ENCODE measurements at regions not wholly inside any gene's neighbourhood (a gene's known extent, or its start where the extent isn't known, plus 50 kb on each side); places are given as distances from the start of the nearest gene placed in this dataset.

DNA sequence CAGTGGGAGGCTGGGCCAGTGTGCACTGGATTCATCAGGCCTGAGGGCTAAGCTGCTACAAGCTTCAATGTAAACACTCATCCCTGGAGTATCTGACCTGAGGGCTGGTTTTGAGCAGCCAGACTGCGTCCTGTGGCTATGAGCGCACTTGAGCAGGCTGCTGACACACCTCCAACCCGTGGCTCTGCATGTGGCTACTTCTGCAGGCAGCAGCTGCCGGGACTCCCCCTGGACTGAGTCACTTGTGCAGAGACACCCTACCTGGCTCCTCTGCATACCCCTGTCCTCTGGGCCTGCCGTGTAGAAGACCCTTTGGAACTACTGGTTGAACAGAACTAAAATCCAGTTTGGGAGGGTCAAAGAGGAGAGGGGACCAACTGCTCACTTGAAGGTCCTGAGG lies 172.0 kb downstream of the SCP2D1 start:
- no peak for DNase-seq
- peaks cover 1% of the 10 kb centered on the region for H3K27me3 Mint-ChIP-seq (ENCODE audit: unreplicated experiment)
- no peak overlapping the region for H3K27ac Mint-ChIP-seq (ENCODE audit: unreplicated experiment)
- no peaks in the 10 kb centered on the region for H3K4me1 Mint-ChIP-seq (ENCODE audit: low read depth, unreplicated experiment)
- TF ChIP-seq, protein P1, sequence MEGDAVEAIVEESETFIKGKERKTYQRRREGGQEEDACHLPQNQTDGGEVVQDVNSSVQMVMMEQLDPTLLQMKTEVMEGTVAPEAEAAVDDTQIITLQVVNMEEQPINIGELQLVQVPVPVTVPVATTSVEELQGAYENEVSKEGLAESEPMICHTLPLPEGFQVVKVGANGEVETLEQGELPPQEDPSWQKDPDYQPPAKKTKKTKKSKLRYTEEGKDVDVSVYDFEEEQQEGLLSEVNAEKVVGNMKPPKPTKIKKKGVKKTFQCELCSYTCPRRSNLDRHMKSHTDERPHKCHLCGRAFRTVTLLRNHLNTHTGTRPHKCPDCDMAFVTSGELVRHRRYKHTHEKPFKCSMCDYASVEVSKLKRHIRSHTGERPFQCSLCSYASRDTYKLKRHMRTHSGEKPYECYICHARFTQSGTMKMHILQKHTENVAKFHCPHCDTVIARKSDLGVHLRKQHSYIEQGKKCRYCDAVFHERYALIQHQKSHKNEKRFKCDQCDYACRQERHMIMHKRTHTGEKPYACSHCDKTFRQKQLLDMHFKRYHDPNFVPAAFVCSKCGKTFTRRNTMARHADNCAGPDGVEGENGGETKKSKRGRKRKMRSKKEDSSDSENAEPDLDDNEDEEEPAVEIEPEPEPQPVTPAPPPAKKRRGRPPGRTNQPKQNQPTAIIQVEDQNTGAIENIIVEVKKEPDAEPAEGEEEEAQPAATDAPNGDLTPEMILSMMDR (IDR thresholded peaks at IDR 0.05; ENCODE audit: partially characterized antibody, unreplicated experiment) = no peak
- no peaks in the 10 kb centered on the region for H3K36me3 Mint-ChIP-seq (ENCODE audit: unreplicated experiment)
- no peaks in the 10 kb centered on the region for H3K9me3 Mint-ChIP-seq (ENCODE audit: unreplicated experiment)
- no peak overlapping the region for H3K4me3 Mint-ChIP-seq (ENCODE audit: unreplicated experiment)

GRCh38 chr20:18986146-18986830 lies 172.7 kb downstream of the SCP2D1 start:
- DNase-seq = no peak
- H3K4me1 Mint-ChIP-seq (ENCODE audit: low read depth, unreplicated experiment) = no peaks in the 10 kb centered on the region
- no peaks in the 10 kb centered on the region for H3K9me3 Mint-ChIP-seq (ENCODE audit: unreplicated experiment)
- H3K4me3 Mint-ChIP-seq (ENCODE audit: unreplicated experiment) = no peak overlapping the region
- H3K27me3 Mint-ChIP-seq (ENCODE audit: unreplicated experiment) = peaks cover 1% of the 10 kb centered on the region
- no peaks in the 10 kb centered on the region for H3K36me3 Mint-ChIP-seq (ENCODE audit: unreplicated experiment)
- H3K27ac Mint-ChIP-seq (ENCODE audit: unreplicated experiment) = no peak overlapping the region
- TF ChIP-seq, protein P1 (IDR thresholded peaks at IDR 0.05; ENCODE audit: partially characterized antibody, unreplicated experiment) = no peak

GRCh38 chr20:18986895-18987580 lies 173.5 kb downstream of the SCP2D1 start:
- TF ChIP-seq, protein P1 (IDR thresholded peaks at IDR 0.05; ENCODE audit: partially characterized antibody, unreplicated experiment) = no peak
- no peaks in the 10 kb centered on the region for H3K9me3 Mint-ChIP-seq (ENCODE audit: unreplicated experiment)
- H3K4me1 Mint-ChIP-seq (ENCODE audit: low read depth, unreplicated experiment) = no peaks in the 10 kb centered on the region
- DNase-seq = no peak
- H3K36me3 Mint-ChIP-seq (ENCODE audit: unreplicated experiment) = no peaks in the 10 kb centered on the region
- H3K27ac Mint-ChIP-seq (ENCODE audit: unreplicated experiment) = no peak overlapping the region
- no peak overlapping the region for H3K4me3 Mint-ChIP-seq (ENCODE audit: unreplicated experiment)
- H3K27me3 Mint-ChIP-seq (ENCODE audit: unreplicated experiment) = peaks cover 1% of the 10 kb centered on the region

GRCh38 chr20:18987781-18988360 lies 174.3 kb downstream of the SCP2D1 start:
- Mint-ChIP-seq H3K27me3 (ENCODE audit: unreplicated experiment) (peaks cover 1% of the 10 kb centered on the region), H3K36me3 (ENCODE audit: unreplicated experiment) (no peaks in the 10 kb centered on the region), H3K4me3 (ENCODE audit: unreplicated experiment) (no peak overlapping the region), H3K9me3 (ENCODE audit: unreplicated experiment) (peaks cover 4% of the 10 kb centered on the region), H3K27ac (ENCODE audit: unreplicated experiment) (no peak overlapping the region), H3K4me1 (ENCODE audit: low read depth, unreplicated experiment) (no peaks in the 10 kb centered on the region)
- TF ChIP-seq, protein P1 (IDR thresholded peaks at IDR 0.05; ENCODE audit: partially characterized antibody, unreplicated experiment) = no peak
- no peak for DNase-seq

DNA sequence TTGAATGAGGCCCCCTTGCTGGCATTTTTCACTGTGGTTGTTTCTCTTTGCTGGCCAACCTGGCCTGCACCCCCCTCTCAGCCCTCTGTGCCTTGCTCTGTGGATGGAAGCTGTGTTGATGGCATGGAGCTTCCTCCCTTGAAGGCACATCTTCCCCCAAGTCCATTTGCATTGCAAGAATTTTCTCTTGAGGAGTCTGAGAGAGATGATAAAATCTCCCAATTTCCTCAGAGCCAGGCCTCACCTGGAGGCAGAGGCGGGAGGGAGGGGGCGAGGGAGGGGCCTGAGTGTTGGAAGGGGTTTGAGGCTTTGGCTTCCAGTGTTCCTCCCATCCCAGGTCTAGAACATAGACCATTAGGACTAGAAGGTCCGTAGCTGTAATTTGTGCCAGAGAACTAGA lies 175.1 kb downstream of the SCP2D1 start:
- Mint-ChIP-seq H3K4me1 (ENCODE audit: low read depth, unreplicated experiment) (no peaks in the 10 kb centered on the region), H3K4me3 (ENCODE audit: unreplicated experiment) (no peak overlapping the region), H3K27ac (ENCODE audit: unreplicated experiment) (no peak overlapping the region), H3K27me3 (ENCODE audit: unreplicated experiment) (peaks cover 1% of the 10 kb centered on the region), H3K36me3 (ENCODE audit: unreplicated experiment) (peaks cover 7% of the 10 kb centered on the region), H3K9me3 (ENCODE audit: unreplicated experiment) (peaks cover 4% of the 10 kb centered on the region)
- no peak for DNase-seq
- TF ChIP-seq, protein P1 (IDR thresholded peaks at IDR 0.05; ENCODE audit: partially characterized antibody, unreplicated experiment) = no peak

All from glutamatergic neuron (in vitro differentiated cells).